Neural progenitor cell (in vitro differentiated cells): ENCODE measurements at regions not wholly inside any gene's neighbourhood (a gene's known extent, or its start where the extent isn't known, plus 50 kb on each side); places are given as distances from the start of the nearest gene placed in this dataset.

Source experiments
- DNase-seq: peaks from one replicate; pipeline ENCODE4 v3.0.0-alpha.2; 2016; ENCODE audit warnings: low spot score
- H2AFZ ChIP-seq: fragments of 200-600 bp; sonication (generic); replicated peaks from 2 replicates; pipeline ENCODE4 v1.6.1; 2016; ENCODE audit warnings: antibody characterized with exemption
- H3F3A ChIP-seq: fragments of 200-600 bp; sonication (generic); 2 replicates; pipeline ENCODE4 v1.6.1; 2016; ENCODE audit warnings: antibody characterized with exemption, low read depth
- H3K27ac ChIP-seq: fragments of 200-600 bp; sonication (generic); 2 replicates; pipeline ENCODE4 v1.5.1; 2016; ENCODE audit warnings: mild to moderate bottlenecking
- H3K27me3 ChIP-seq: fragments of 200-600 bp; sonication (generic); 2 replicates; pipeline ENCODE4 v1.6.1; 2016; ENCODE audit warnings: mild to moderate bottlenecking, moderate library complexity
- H3K36me3 ChIP-seq: fragments of 200-600 bp; sonication (generic); 2 replicates; pipeline ENCODE4 v1.5.1; 2016
- H3K4me1 ChIP-seq: fragments of 200-600 bp; sonication (generic); 2 replicates; pipeline ENCODE4 v1.6.1; 2016; ENCODE audit warnings: mixed run types
- H3K4me2 ChIP-seq: fragments of 200-600 bp; sonication (generic); 2 replicates; pipeline ENCODE4 v1.6.1; 2016
- H3K4me3 ChIP-seq: fragments of 200-600 bp; sonication (generic); 2 replicates; pipeline ENCODE4 v1.5.1; 2016
- H3K79me2 ChIP-seq: fragments of 200-600 bp; sonication (generic); 2 replicates; pipeline ENCODE4 v1.6.1; 2016; ENCODE audit warnings: low read depth
- H3K9ac ChIP-seq: fragments of 200-600 bp; sonication (generic); 2 replicates; pipeline ENCODE4 v1.6.1; 2016
- H3K9me3 ChIP-seq: fragments of 200-600 bp; sonication (generic); 2 replicates; pipeline ENCODE4 v1.5.1; 2016; ENCODE audit warnings: low read depth
- H4K20me1 ChIP-seq: fragments of 200-600 bp; sonication (generic); 2 replicates; pipeline ENCODE4 v1.6.1; 2016; ENCODE audit warnings: low read depth
- H3K27ac Mint-ChIP-seq: 3 replicates; pipeline ENCODE4 v1.8.0; 2021; ENCODE audit warnings: mixed read lengths
- H3K27me3 Mint-ChIP-seq: 2 replicates; pipeline ENCODE4 v1.8.0; 2022; ENCODE audit warnings: low read depth, mild to moderate bottlenecking, inconsistent platforms, moderate library complexity, mixed read lengths; ENCODE audit not compliant: insufficient read depth
- H3K36me3 Mint-ChIP-seq: 3 replicates; pipeline ENCODE4 v1.8.0; 2021; ENCODE audit warnings: mixed read lengths
- H3K4me1 Mint-ChIP-seq: 3 replicates; pipeline ENCODE4 v1.8.0; 2021; ENCODE audit warnings: mixed read lengths
- H3K4me3 Mint-ChIP-seq: 3 replicates; pipeline ENCODE4 v1.8.0; 2021; ENCODE audit warnings: mild to moderate bottlenecking, moderate library complexity, mixed read lengths
- H3K9me3 Mint-ChIP-seq: 3 replicates; pipeline ENCODE4 v1.8.0; 2020; ENCODE audit warnings: mixed read lengths
- EZH2 ChIP-seq: fragments of 200-600 bp; sonication (generic); IDR thresholded peaks from 2 replicates; pipeline ENCODE4 v1.6.1; 2017; ENCODE audit warnings: antibody characterized with exemption, mild to moderate bottlenecking, moderate library complexity
- EZH2phosphoT487 ChIP-seq: fragments of 200-600 bp; sonication (generic); IDR thresholded peaks from 2 replicates; pipeline ENCODE4 v1.6.1; 2017; ENCODE audit warnings: antibody characterized with exemption
- TF ChIP-seq, protein P1 (sequence below): fragments of 200-600 bp; sonication (generic); IDR thresholded peaks from 2 replicates; pipeline ENCODE4 v1.5.1; 2017; ENCODE audit warnings: antibody characterized with exemption, mild to moderate bottlenecking

- H3K27ac ChIP-seq, result no peak overlapping the region
- H3K4me1 ChIP-seq, result no peaks in the 10 kb centered on the region
- DNase-seq, result no peak
- no peak for TF ChIP-seq EZH2
- TF ChIP-seq EZH2phosphoT487, result no peak
- TF ChIP-seq, protein P1, sequence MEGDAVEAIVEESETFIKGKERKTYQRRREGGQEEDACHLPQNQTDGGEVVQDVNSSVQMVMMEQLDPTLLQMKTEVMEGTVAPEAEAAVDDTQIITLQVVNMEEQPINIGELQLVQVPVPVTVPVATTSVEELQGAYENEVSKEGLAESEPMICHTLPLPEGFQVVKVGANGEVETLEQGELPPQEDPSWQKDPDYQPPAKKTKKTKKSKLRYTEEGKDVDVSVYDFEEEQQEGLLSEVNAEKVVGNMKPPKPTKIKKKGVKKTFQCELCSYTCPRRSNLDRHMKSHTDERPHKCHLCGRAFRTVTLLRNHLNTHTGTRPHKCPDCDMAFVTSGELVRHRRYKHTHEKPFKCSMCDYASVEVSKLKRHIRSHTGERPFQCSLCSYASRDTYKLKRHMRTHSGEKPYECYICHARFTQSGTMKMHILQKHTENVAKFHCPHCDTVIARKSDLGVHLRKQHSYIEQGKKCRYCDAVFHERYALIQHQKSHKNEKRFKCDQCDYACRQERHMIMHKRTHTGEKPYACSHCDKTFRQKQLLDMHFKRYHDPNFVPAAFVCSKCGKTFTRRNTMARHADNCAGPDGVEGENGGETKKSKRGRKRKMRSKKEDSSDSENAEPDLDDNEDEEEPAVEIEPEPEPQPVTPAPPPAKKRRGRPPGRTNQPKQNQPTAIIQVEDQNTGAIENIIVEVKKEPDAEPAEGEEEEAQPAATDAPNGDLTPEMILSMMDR, result no peak
- no peak overlapping the region for H2AFZ ChIP-seq
- H3K27me3 ChIP-seq, result no peaks in the 10 kb centered on the region
- no peak overlapping the region for H3K4me3 ChIP-seq
- H4K20me1 ChIP-seq, result no peaks in the 10 kb centered on the region
- no peaks in the 10 kb centered on the region for H3K79me2 ChIP-seq
- no peak overlapping the region for H3K4me2 ChIP-seq
- Mint-ChIP-seq H3K36me3 (no peaks in the 10 kb centered on the region), H3K4me1 (no peaks in the 10 kb centered on the region), H3K27ac (no peak overlapping the region), H3K9me3 (peaks cover 3% of the 10 kb centered on the region), H3K27me3 (no peaks in the 10 kb centered on the region), H3K4me3 (no peak overlapping the region)
- no peaks in the 10 kb centered on the region for H3K36me3 ChIP-seq
- no peak overlapping the region for H3K9ac ChIP-seq
- H3F3A ChIP-seq, result no peaks in the 10 kb centered on the region
- H3K9me3 ChIP-seq, result peaks cover 6% of the 10 kb centered on the region
These were observed 150.7 kb downstream of the DMRT2 start for GRCh38 chr9:1200847-1201251.

DNA sequence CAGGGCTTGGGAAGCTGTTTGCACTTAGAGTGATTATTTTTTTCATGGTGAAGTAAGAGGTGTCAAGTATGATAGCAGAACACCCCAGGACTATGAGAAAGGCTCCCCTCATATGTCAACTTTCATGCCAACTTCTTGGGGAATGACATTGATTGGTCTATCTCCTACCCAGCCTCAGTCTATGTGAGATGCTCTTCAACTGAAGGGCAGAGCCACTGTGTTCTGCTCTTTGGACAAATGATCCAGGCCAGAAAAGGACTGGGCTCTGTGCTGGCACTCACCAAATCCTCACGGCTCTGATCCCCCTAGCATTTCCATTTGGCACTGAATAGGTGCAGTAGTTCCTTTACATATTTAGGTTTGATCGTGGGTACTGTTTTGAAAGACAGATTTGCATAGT, 151.1 kb downstream of the DMRT2 start:
- H3K27me3 Mint-ChIP-seq, result no peaks in the 10 kb centered on the region
- H3K27ac Mint-ChIP-seq, result no peak overlapping the region
- Histone ChIP-seq H3K9ac (no peak overlapping the region), H3K36me3 (no peaks in the 10 kb centered on the region), H3F3A (no peaks in the 10 kb centered on the region), H3K9me3 (peaks cover 2% of the 10 kb centered on the region), H3K4me2 (no peak overlapping the region), H3K79me2 (no peaks in the 10 kb centered on the region), H3K27ac (no peak overlapping the region), H2AFZ (no peak overlapping the region), H3K4me1 (no peaks in the 10 kb centered on the region), H3K27me3 (no peaks in the 10 kb centered on the region), H3K4me3 (no peak overlapping the region), H4K20me1 (no peaks in the 10 kb centered on the region)
- H3K9me3 Mint-ChIP-seq, result no peaks in the 10 kb centered on the region
- DNase-seq, result no peak
- no peaks in the 10 kb centered on the region for H3K4me1 Mint-ChIP-seq
- no peaks in the 10 kb centered on the region for H3K36me3 Mint-ChIP-seq
- TF ChIP-seq, protein P1, result no peak
- TF ChIP-seq EZH2phosphoT487 (no peak), EZH2 (no peak)
- H3K4me3 Mint-ChIP-seq, result no peak overlapping the region

GRCh38 chr9:1201901-1202300, 151.7 kb downstream of the DMRT2 start:
- Mint-ChIP-seq H3K27ac (no peak overlapping the region), H3K27me3 (no peaks in the 10 kb centered on the region), H3K9me3 (no peaks in the 10 kb centered on the region), H3K36me3 (no peaks in the 10 kb centered on the region), H3K4me1 (no peaks in the 10 kb centered on the region), H3K4me3 (no peak overlapping the region)
- Histone ChIP-seq H3K27ac (no peak overlapping the region), H3K4me3 (no peak overlapping the region), H3K9me3 (no peaks in the 10 kb centered on the region), H4K20me1 (no peaks in the 10 kb centered on the region), H3K36me3 (no peaks in the 10 kb centered on the region), H3K27me3 (no peaks in the 10 kb centered on the region), H2AFZ (no peak overlapping the region), H3K9ac (no peak overlapping the region), H3F3A (no peaks in the 10 kb centered on the region), H3K79me2 (no peaks in the 10 kb centered on the region), H3K4me2 (no peak overlapping the region), H3K4me1 (no peaks in the 10 kb centered on the region)
- DNase-seq, result no peak
- TF ChIP-seq, protein P1, result no peak
- TF ChIP-seq EZH2phosphoT487 (no peak), EZH2 (no peak)
